IMR-90 (cell line): ENCODE measurements at regions not wholly inside any gene's neighbourhood (a gene's known extent, or its start where the extent isn't known, plus 50 kb on each side); places are given as distances from the start of the nearest gene placed in this dataset.

Experiments
- ATAC-seq: fragments of 200-7000 bp; cut with Tn5 transposase; 2 replicates; pipeline ENCODE4 v1.9.1; 2020; ENCODE audit warnings: low read depth, mild to moderate bottlenecking, moderate library complexity
- BruUV-seq: library from RNA; stranded (reverse); fragments of 400-500 nt; replicated peaks from 2 replicates; lab custom pipeline; 2021; lab: Mats Ljungman, UMichigan
- CTCF ChIA-PET: fragments of 300-600 bp; formaldehyde crosslinking; extraction: SDS; loops from one replicate; lab custom pipeline; 2021; ENCODE audit warnings: antibody characterized with exemption; lab: Yijun Ruan, JAX
- POLR2A ChIA-PET: fragments of 300-600 bp; sonication (Branson Sonifier 250); formaldehyde crosslinking; loops from one replicate; lab custom pipeline; 2022; ENCODE audit warnings: antibody characterized with exemption; ENCODE audit not compliant: unreplicated experiment; lab: Charles Lee
- DNase-seq: peaks from one replicate; pipeline ENCODE4 v3.0.0; 2013
- H2AFZ ChIP-seq: replicated peaks from 2 replicates; pipeline ENCODE3; 2013; ENCODE audit warnings: low read length, mild to moderate bottlenecking; ENCODE audit not compliant: poor library complexity
- H2AK5ac ChIP-seq: 2 replicates; pipeline ENCODE4 v1.6.1; 2013; ENCODE audit warnings: low read depth, low read length, inconsistent platforms
- H2AK9ac ChIP-seq: replicated peaks from 2 replicates; pipeline ENCODE3; 2013; ENCODE audit warnings: mild to moderate bottlenecking, low read depth, low read length, moderate library complexity; ENCODE audit not compliant: poor library complexity
- H2BK120ac ChIP-seq: 2 replicates; pipeline ENCODE4 v1.6.1; 2013; ENCODE audit warnings: low read depth, low read length, inconsistent platforms
- H2BK15ac ChIP-seq: 3 replicates; pipeline ENCODE4 v1.6.1; 2013; ENCODE audit warnings: low read depth, low read length, inconsistent platforms
- H2BK20ac ChIP-seq: 2 replicates; pipeline ENCODE4 v1.6.1; 2013; ENCODE audit warnings: low read depth, mild to moderate bottlenecking, inconsistent platforms, low read length, moderate library complexity
- H2BK5ac ChIP-seq: 2 replicates; pipeline ENCODE4 v1.6.1; 2013; ENCODE audit warnings: mild to moderate bottlenecking, low read depth, low read length, inconsistent platforms; ENCODE audit not compliant: poor library complexity, severe bottlenecking
- H3K14ac ChIP-seq: replicated peaks from 2 replicates; pipeline ENCODE4 v1.6.1; 2013; ENCODE audit warnings: low read depth, low read length, inconsistent platforms
- H3K18ac ChIP-seq: 2 replicates; pipeline ENCODE4 v1.6.1; 2013; ENCODE audit warnings: low read depth, low read length, control low read depth
- H3K23ac ChIP-seq: 2 replicates; pipeline ENCODE4 v1.6.1; 2013; ENCODE audit warnings: low read depth, low read length, inconsistent platforms
- H3K27ac ChIP-seq: 2 replicates; pipeline ENCODE4 v1.5.1; 2013; ENCODE audit warnings: mild to moderate bottlenecking, control low read depth, low read length; ENCODE audit not compliant: insufficient read depth
- H3K27me3 ChIP-seq: 2 replicates; pipeline ENCODE4 v1.6.1; 2013; ENCODE audit warnings: low read length; ENCODE audit not compliant: control insufficient read depth, insufficient read depth
- H3K36me3 ChIP-seq: 2 replicates; pipeline ENCODE4 v1.6.1; 2013; ENCODE audit warnings: low read length, mixed read lengths; ENCODE audit not compliant: control insufficient read depth, insufficient read depth
- H3K4ac ChIP-seq: 2 replicates; pipeline ENCODE4 v1.6.1; 2013; ENCODE audit warnings: low read depth, low read length, inconsistent platforms
- H3K4me1 ChIP-seq: 2 replicates; pipeline ENCODE4 v1.6.1; 2013; ENCODE audit warnings: low read length, mixed read lengths; ENCODE audit not compliant: control insufficient read depth, insufficient read depth
- H3K4me2 ChIP-seq: 2 replicates; pipeline ENCODE4 v1.6.1; 2013; ENCODE audit warnings: low read depth, mild to moderate bottlenecking, control low read depth, low read length, moderate library complexity
- H3K4me3 ChIP-seq: 2 replicates; pipeline ENCODE4 v1.5.1; 2013; ENCODE audit warnings: low read depth, mild to moderate bottlenecking, control low read depth, low read length, moderate library complexity; ENCODE audit not compliant: insufficient read depth
- H3K56ac ChIP-seq: 2 replicates; pipeline ENCODE4 v1.6.1; 2013; ENCODE audit warnings: low read length, inconsistent platforms; ENCODE audit not compliant: insufficient read depth; ENCODE audit errors: extremely low read depth
- H3K79me1 ChIP-seq, 2 experiments: 2 replicates each; pipeline ENCODE4 v1.6.1; 2013; ENCODE audit warnings: low read length in 2 of 2, inconsistent platforms in 1 of 2, low read depth in 1 of 2
- H3K9ac ChIP-seq: 2 replicates; pipeline ENCODE4 v1.6.1; 2013; ENCODE audit warnings: low read depth, low read length, control low read depth
- H3K9me1 ChIP-seq: 2 replicates; pipeline ENCODE4 v1.6.1; 2013; ENCODE audit warnings: low read length, inconsistent platforms; ENCODE audit not compliant: insufficient read depth
- H3K9me3 ChIP-seq: 2 replicates; pipeline ENCODE4 v1.6.1; 2013; ENCODE audit warnings: low read length; ENCODE audit not compliant: control insufficient read depth, insufficient read depth
- H4K20me1 ChIP-seq: 2 replicates; pipeline ENCODE4 v1.6.1; 2013; ENCODE audit warnings: low read length, inconsistent platforms; ENCODE audit not compliant: insufficient read depth
- H4K5ac ChIP-seq: 2 replicates; pipeline ENCODE4 v1.6.1; 2013; ENCODE audit warnings: mild to moderate bottlenecking, low read depth, low read length, control low read depth
- H4K8ac ChIP-seq, 2 experiments: 2 replicates each; pipeline ENCODE4 v1.6.1; 2013; ENCODE audit warnings: low read depth in 2 of 2, low read length in 2 of 2, control low read depth in 1 of 2, inconsistent platforms in 1 of 2
- H4K91ac ChIP-seq: 2 replicates; pipeline ENCODE4 v1.6.1; 2013; ENCODE audit warnings: low read depth, low read length, inconsistent platforms; ENCODE audit not compliant: insufficient read depth
- BHLHE40 ChIP-seq: fragments of 150-350 bp; IDR thresholded peaks from 2 replicates; pipeline ENCODE4 v1.6.1; 2016; ENCODE audit warnings: mild to moderate bottlenecking, low read depth, low read length
- CEBPB ChIP-seq: IDR thresholded peaks from 2 replicates; pipeline ENCODE4 v1.6.1; 2012; ENCODE audit warnings: low read depth, low read length, improper control_type of control experiment
- CHD1 ChIP-seq: IDR thresholded peaks from 2 replicates; pipeline ENCODE4 v1.6.1; 2012; ENCODE audit warnings: low read depth, low read length, improper control_type of control experiment
- FOS ChIP-seq: fragments of 150-350 bp; IDR thresholded peaks from 2 replicates; pipeline ENCODE4 v1.6.1; 2016; ENCODE audit warnings: low read depth, low read length
- MAFK ChIP-seq: IDR thresholded peaks from 2 replicates; pipeline ENCODE4 v1.6.1; 2012; ENCODE audit warnings: low read depth, low read length, improper control_type of control experiment
- MXI1 ChIP-seq: IDR thresholded peaks from 2 replicates; pipeline ENCODE4 v1.6.1; 2012; ENCODE audit warnings: low read depth, mild to moderate bottlenecking, low read length, moderate library complexity, borderline replicate concordance
- POLR2A ChIP-seq: IDR thresholded peaks from 2 replicates; pipeline ENCODE4 v1.6.1; 2012; ENCODE audit warnings: mild to moderate bottlenecking, low read depth, low read length
- RFX5 ChIP-seq: IDR thresholded peaks from 2 replicates; pipeline ENCODE4 v1.8.0; 2012; ENCODE audit warnings: low read depth, mild to moderate bottlenecking, low read length, moderate library complexity
- SMC3 ChIP-seq: fragments of 150-350 bp; IDR thresholded peaks from 2 replicates; pipeline ENCODE4 v1.6.1; 2016; ENCODE audit warnings: low read depth, mild to moderate bottlenecking, antibody characterized with exemption, low read length, moderate library complexity
- WGBS, 2 experiments: methylation state at CpG; one replicate each; pipeline versions ENCODE4 v1.1.5 to v1.1.7; 2013; ENCODE audit warnings: missing lambda C conversion rate in 2 of 2; ENCODE audit not compliant: insufficient read length in 1 of 2; ENCODE audit errors: extremely low coverage in 2 of 2; 5-methylcytosine and 5-hydroxymethylcytosine counted together
- dilution Hi-C: fragments of 300-500 bp; cut with HindIII; formaldehyde crosslinking; loops from one replicate; pipeline ENCODE4 v1.14.3; 2018; ENCODE audit warnings: low sequenced_read_pairs; ENCODE audit not compliant: unreplicated experiment
- in situ Hi-C: fragments of 300-500 bp; cut with MboI; formaldehyde crosslinking; loops from 3 replicates; pipeline ENCODE4 v1.14.3; 2019; ENCODE audit warnings: low sequenced_read_pairs, inconsistent platforms, mixed read lengths
- intact Hi-C: fragments of 100-400 bp; cut with micrococcal nuclease; formaldehyde crosslinking; loops from 2 replicates; pipeline ENCODE4 v1.10.0; 2022
- TF ChIP-seq, protein P1 (sequence below): conservative IDR thresholded peaks from 2 replicates; pipeline ENCODE4 v1.5.1; 2012; ENCODE audit warnings: mild to moderate bottlenecking, low read depth, low read length, improper control_type of control experiment

GRCh38 chr2:59826177-59826576, 727.3 kb downstream of the BCL11A start:
- Histone ChIP-seq H3K4me2 (no peak overlapping the region), H2BK120ac (no peak overlapping the region), H4K8ac (no peak overlapping the region), H4K91ac (no peak overlapping the region), H2AK5ac (no peak overlapping the region), H3K9me3 (peaks cover 5% of the 10 kb centered on the region; the same call in 1 of the 2 replicates), H3K36me3 (no peaks in the 10 kb centered on the region), H3K27me3 (no peaks in the 10 kb centered on the region), H2BK15ac (no peak overlapping the region), H2BK20ac (no peak overlapping the region), H3K4me3 (no peak overlapping the region), H2BK5ac (no peak overlapping the region), H3K27ac (no peak overlapping the region), H3K23ac (no peak overlapping the region), H3K9me1 (no peaks in the 10 kb centered on the region), H4K5ac (no peak overlapping the region), H2AFZ (no peak overlapping the region), H3K4ac (no peak overlapping the region), H3K18ac (no peak overlapping the region), H3K14ac (no peak overlapping the region), H4K20me1 (no peaks in the 10 kb centered on the region), H3K9ac (no peak overlapping the region), H2AK9ac (no peak overlapping the region), H3K4me1 (no peaks in the 10 kb centered on the region), H3K79me1 (no peaks in the 10 kb centered on the region), H3K56ac (no peak overlapping the region)
- DNase-seq (no peak), ATAC-seq (no peak)
- ChIA-PET POLR2A (no interaction called here), CTCF (no interaction called here)
- no peak for TF ChIP-seq BHLHE40
- no peak for TF ChIP-seq MAFK
- no peak for TF ChIP-seq RFX5
- no peak for TF ChIP-seq SMC3
- no peak for TF ChIP-seq CEBPB
- TF ChIP-seq POLR2A, result no peak
- TF ChIP-seq MXI1, result no peak
- no peak for TF ChIP-seq CHD1
- no peak for TF ChIP-seq FOS
- TF ChIP-seq, protein P1, sequence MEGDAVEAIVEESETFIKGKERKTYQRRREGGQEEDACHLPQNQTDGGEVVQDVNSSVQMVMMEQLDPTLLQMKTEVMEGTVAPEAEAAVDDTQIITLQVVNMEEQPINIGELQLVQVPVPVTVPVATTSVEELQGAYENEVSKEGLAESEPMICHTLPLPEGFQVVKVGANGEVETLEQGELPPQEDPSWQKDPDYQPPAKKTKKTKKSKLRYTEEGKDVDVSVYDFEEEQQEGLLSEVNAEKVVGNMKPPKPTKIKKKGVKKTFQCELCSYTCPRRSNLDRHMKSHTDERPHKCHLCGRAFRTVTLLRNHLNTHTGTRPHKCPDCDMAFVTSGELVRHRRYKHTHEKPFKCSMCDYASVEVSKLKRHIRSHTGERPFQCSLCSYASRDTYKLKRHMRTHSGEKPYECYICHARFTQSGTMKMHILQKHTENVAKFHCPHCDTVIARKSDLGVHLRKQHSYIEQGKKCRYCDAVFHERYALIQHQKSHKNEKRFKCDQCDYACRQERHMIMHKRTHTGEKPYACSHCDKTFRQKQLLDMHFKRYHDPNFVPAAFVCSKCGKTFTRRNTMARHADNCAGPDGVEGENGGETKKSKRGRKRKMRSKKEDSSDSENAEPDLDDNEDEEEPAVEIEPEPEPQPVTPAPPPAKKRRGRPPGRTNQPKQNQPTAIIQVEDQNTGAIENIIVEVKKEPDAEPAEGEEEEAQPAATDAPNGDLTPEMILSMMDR, result no peak
- dilution Hi-C loops, result no loop called here
- in situ Hi-C loops, result no loop called here
- intact Hi-C loops, result no loop called here
- no TSS peak for BruUV-seq
- WGBS, 2 experiments, result no CpG with 5 or more reads among the region's 2 CpGs
